H1 (cell line): ENCODE measurements at regions not wholly inside any gene's neighbourhood (a gene's known extent, or its start where the extent isn't known, plus 50 kb on each side); places are given as distances from the start of the nearest gene placed in this dataset.

Experiments
- ASH2L ChIP-seq: fragments of 200-600, 300-600 bp; sonication (generic); IDR thresholded peaks from one replicate; pipeline ENCODE4 v1.7.1; 2017; ENCODE audit warnings: low read length
- CEBPB ChIP-seq: IDR thresholded peaks from 2 replicates; pipeline ENCODE4 v1.6.1; 2012; ENCODE audit warnings: low read depth, low read length
- POLR2AphosphoS5 ChIP-seq: IDR thresholded peaks from 2 replicates; pipeline ENCODE4 v1.6.1; 2011; ENCODE audit warnings: low read depth, low read length
- SP1 ChIP-seq: IDR thresholded peaks from 2 replicates; pipeline ENCODE4 v1.6.1; 2011; ENCODE audit warnings: low read depth, low read length
- SRF ChIP-seq: IDR thresholded peaks from 2 replicates; pipeline ENCODE4 v1.6.1; 2011; ENCODE audit warnings: mild to moderate bottlenecking, low read depth, low read length, moderate library complexity
- TEAD4 ChIP-seq: IDR thresholded peaks from 2 replicates; pipeline ENCODE4 v1.6.1; 2012; ENCODE audit warnings: low read depth, low read length, inconsistent platforms, mixed read lengths
- ZNF274 ChIP-seq: IDR thresholded peaks from 2 replicates; pipeline ENCODE4 v1.7.0; 2012; ENCODE audit warnings: low read length, borderline replicate concordance; ENCODE audit errors: extremely low read depth
- TF ChIP-seq, protein P1 (sequence below), 3 experiments: IDR thresholded peaks; 1 replicate in 2 of 3; 2 replicates in 1 of 3; pipeline versions ENCODE4 v1.5.1 to v1.6.1; 2011; ENCODE audit warnings: low read length in 3 of 3, mild to moderate bottlenecking in 3 of 3, inconsistent platforms in 2 of 3, low read depth in 1 of 3, moderate library complexity in 1 of 3; ENCODE audit not compliant: insufficient read depth in 1 of 3; ENCODE audit errors: control extremely low read depth in 1 of 3

GRCh38 chr4:25481648-25482047 lies 104.6 kb downstream of the ANAPC4 start:
- TF ChIP-seq, protein P1, sequence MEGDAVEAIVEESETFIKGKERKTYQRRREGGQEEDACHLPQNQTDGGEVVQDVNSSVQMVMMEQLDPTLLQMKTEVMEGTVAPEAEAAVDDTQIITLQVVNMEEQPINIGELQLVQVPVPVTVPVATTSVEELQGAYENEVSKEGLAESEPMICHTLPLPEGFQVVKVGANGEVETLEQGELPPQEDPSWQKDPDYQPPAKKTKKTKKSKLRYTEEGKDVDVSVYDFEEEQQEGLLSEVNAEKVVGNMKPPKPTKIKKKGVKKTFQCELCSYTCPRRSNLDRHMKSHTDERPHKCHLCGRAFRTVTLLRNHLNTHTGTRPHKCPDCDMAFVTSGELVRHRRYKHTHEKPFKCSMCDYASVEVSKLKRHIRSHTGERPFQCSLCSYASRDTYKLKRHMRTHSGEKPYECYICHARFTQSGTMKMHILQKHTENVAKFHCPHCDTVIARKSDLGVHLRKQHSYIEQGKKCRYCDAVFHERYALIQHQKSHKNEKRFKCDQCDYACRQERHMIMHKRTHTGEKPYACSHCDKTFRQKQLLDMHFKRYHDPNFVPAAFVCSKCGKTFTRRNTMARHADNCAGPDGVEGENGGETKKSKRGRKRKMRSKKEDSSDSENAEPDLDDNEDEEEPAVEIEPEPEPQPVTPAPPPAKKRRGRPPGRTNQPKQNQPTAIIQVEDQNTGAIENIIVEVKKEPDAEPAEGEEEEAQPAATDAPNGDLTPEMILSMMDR (IDR thresholded peaks at IDR 0.05; ENCODE audit: control extremely low read depth in 1 of 3, insufficient read depth in 1 of 3, low read depth in 1 of 3, low read length in 3 of 3) = no peak
- TF ChIP-seq ZNF274 (no peak), TEAD4 (no peak), POLR2AphosphoS5 (no peak), ASH2L (no peak), SRF (no peak), CEBPB (no peak), SP1 (no peak)
